GM12878 (cell line): ENCODE measurements at regions not wholly inside any gene's neighbourhood (a gene's known extent, or its start where the extent isn't known, plus 50 kb on each side); places are given as distances from the start of the nearest gene placed in this dataset.

ENCODE experiments used
- ATAC-seq: fragments of 200-7000 bp; cut with Tn5 transposase; 3 replicates; pipeline ENCODE4 v1.9.1; 2020; ENCODE audit warnings: mild to moderate bottlenecking, moderate library complexity
- BruUV-seq: library from RNA; stranded (reverse); fragments of 400-500 nt; replicated peaks from 2 replicates; lab custom pipeline; 2021; lab: Mats Ljungman, UMichigan
- CTCF ChIA-PET: fragments of 300-600 bp; sonication (Branson Sonifier 250); formaldehyde crosslinking; extraction: SDS; loops from one replicate; lab custom pipeline; 2021; ENCODE audit warnings: inconsistent platforms; lab: Yijun Ruan, JAX
- POLR2A ChIA-PET: fragments of 350-600 bp; formaldehyde crosslinking; extraction: SDS; loops from one replicate; lab custom pipeline; 2021; ENCODE audit warnings: inconsistent platforms; lab: Charles Lee
- RAD21 ChIA-PET: fragments of 300-600 bp; sonication (Branson Sonifier 250); formaldehyde crosslinking; loops from one replicate; lab custom pipeline; 2023; ENCODE audit warnings: antibody characterized with exemption; ENCODE audit not compliant: unreplicated experiment; lab: Charles Lee
- SMC1A ChIA-PET: fragments of 300-600 bp; sonication (Branson Sonifier 250); formaldehyde crosslinking; loops from one replicate; lab custom pipeline; 2023; ENCODE audit not compliant: unreplicated experiment, uncharacterized antibody; lab: Charles Lee
- DNase-seq: peaks from one replicate; pipeline ENCODE4 v3.0.0-alpha.2; 2011; ENCODE audit warnings: low read depth, low spot score
- FAIRE-seq: peaks from 3 replicates; lab custom pipeline; 2011; peaks lifted over from hg19 to GRCh38; lab: Jason Lieb, UNC
- H2AFZ ChIP-seq: 2 replicates; pipeline ENCODE4 v1.6.0; 2011; ENCODE audit warnings: low read depth, low read length, control low read depth; ENCODE audit not compliant: control insufficient read depth
- H3K27ac ChIP-seq: 2 replicates; pipeline ENCODE4 v1.5.1; 2011; ENCODE audit warnings: control low read depth; ENCODE audit not compliant: control insufficient read depth, insufficient read depth
- H3K27me3 ChIP-seq, 2 experiments: replicated peaks in 1 of 2; 2 replicates each; pipeline versions ENCODE4 v1.6.0 to v1.6.1; 2011; ENCODE audit warnings: low read length in 1 of 2; ENCODE audit not compliant: control insufficient read depth in 2 of 2, insufficient read depth in 2 of 2
- H3K36me3 ChIP-seq, 2 experiments: 2 replicates each; pipeline ENCODE4 v1.5.1; 2011; ENCODE audit warnings: low read length in 1 of 2; ENCODE audit not compliant: control insufficient read depth in 2 of 2, insufficient read depth in 2 of 2
- H3K4me1 ChIP-seq: 2 replicates; pipeline ENCODE4 v1.6.1; 2011; ENCODE audit warnings: mild to moderate bottlenecking, low read length, moderate library complexity, mixed read lengths; ENCODE audit not compliant: control insufficient read depth, insufficient read depth
- H3K4me2 ChIP-seq: 2 replicates; pipeline ENCODE4 v1.6.0; 2011; ENCODE audit warnings: control low read depth; ENCODE audit not compliant: control insufficient read depth, insufficient read depth
- H3K4me3 ChIP-seq: fragments of 200-600 bp; sonication (generic); 2 replicates; pipeline ENCODE4 v1.5.1; 2016
- H3K79me2 ChIP-seq: 2 replicates; pipeline ENCODE4 v1.6.0; 2011; ENCODE audit warnings: low read length; ENCODE audit not compliant: control insufficient read depth, insufficient read depth
- H3K9ac ChIP-seq: 2 replicates; pipeline ENCODE4 v1.8.0; 2011; ENCODE audit warnings: low read length, control low read depth, mixed read lengths; ENCODE audit not compliant: control insufficient read depth, insufficient read depth
- H3K9me3 ChIP-seq: replicated peaks from 3 replicates; pipeline ENCODE4 v1.5.1; 2011; ENCODE audit warnings: mild to moderate bottlenecking, low read length; ENCODE audit not compliant: control insufficient read depth, insufficient read depth
- H4K20me1 ChIP-seq: 2 replicates; pipeline ENCODE4 v1.6.0; 2011; ENCODE audit not compliant: control insufficient read depth, insufficient read depth
- BCLAF1 ChIP-seq: fragments of 450-650 bp; IDR thresholded peaks from 2 replicates; pipeline ENCODE4 v1.6.1; 2017; ENCODE audit warnings: antibody characterized with exemption, mild to moderate bottlenecking, moderate library complexity
- HDAC6 ChIP-seq: fragments of 200-600 bp; sonication (generic); IDR thresholded peaks from one replicate; pipeline ENCODE4 v1.8.0; 2017; ENCODE audit warnings: antibody characterized with exemption; ENCODE audit not compliant: unreplicated experiment
- IKZF1 ChIP-seq: fragments of 450-650 bp; conservative IDR thresholded peaks from 2 replicates; pipeline ENCODE4 v1.6.1; 2017; ENCODE audit warnings: antibody characterized with exemption, mild to moderate bottlenecking
- JUNB ChIP-seq: IDR thresholded peaks from 2 replicates; pipeline ENCODE4 v1.6.1; 2016; ENCODE audit warnings: antibody characterized with exemption, mild to moderate bottlenecking
- MTA3 ChIP-seq: IDR thresholded peaks from 2 replicates; pipeline ENCODE4 v1.6.1; 2012; ENCODE audit warnings: low read length, inconsistent platforms, borderline replicate concordance
- RFX5 ChIP-seq: IDR thresholded peaks from 2 replicates; pipeline ENCODE4 v1.6.1; 2011; ENCODE audit warnings: low read depth, low read length, improper control_type of control experiment
- SP1 ChIP-seq: IDR thresholded peaks from one replicate; pipeline ENCODE4 v1.6.1; 2011; ENCODE audit warnings: low read depth, low read length
- SRF ChIP-seq, 2 experiments: IDR thresholded peaks; 2 replicates each; pipeline ENCODE4 v1.6.1; 2011; ENCODE audit warnings: low read depth in 2 of 2, low read length in 2 of 2, mild to moderate bottlenecking in 1 of 2, moderate library complexity in 1 of 2
- ZBED1 ChIP-seq: IDR thresholded peaks from 2 replicates; pipeline ENCODE4 v1.6.1; 2016; ENCODE audit warnings: borderline replicate concordance
- ZBTB11 ChIP-seq: fragments of 450-650 bp; formaldehyde crosslinking; IDR thresholded peaks from 2 replicates; pipeline ENCODE4 v1.5.0; 2022; ENCODE audit warnings: mild to moderate bottlenecking, missing genetic modification characterization
- ZNF384 ChIP-seq: IDR thresholded peaks from 2 replicates; pipeline ENCODE4 v1.6.1; 2012; ENCODE audit warnings: low read depth, mild to moderate bottlenecking, low read length, improper control_type of control experiment, borderline replicate concordance
- ZSCAN29 ChIP-seq: fragments of 450-650 bp; IDR thresholded peaks from 2 replicates; pipeline ENCODE4 v1.6.1; 2017; ENCODE audit warnings: mild to moderate bottlenecking, moderate library complexity
- WGBS: methylation state at CpG from one replicate; pipeline ENCODE4 v1.1.6; 2016; ENCODE audit warnings: low lambda C conversion rate; ENCODE audit not compliant: insufficient replicate concordance, insufficient coverage; ENCODE audit errors: missing lambda C conversion rate; 5-methylcytosine and 5-hydroxymethylcytosine counted together
- in situ Hi-C: fragments of 300-500 bp; cut with MboI; formaldehyde crosslinking; loops from 9 replicates; pipeline ENCODE4 v1.14.3; 2018; ENCODE audit warnings: mixed read lengths
- intact Hi-C: fragments of 100-400 bp; cut with micrococcal nuclease; formaldehyde crosslinking; loops from one replicate; pipeline ENCODE4 v1.14.2; 2022; ENCODE audit not compliant: unreplicated experiment

GRCh38 chr17:72370819-72371218 lies 250.0 kb downstream of the SOX9 start:
- BruUV-seq = no TSS peak

More at GRCh38 chr17:72370819-72371218, 250.0 kb downstream of the SOX9 start:
- in situ Hi-C loops = no loop called here
- 62% methylated on average over 4 of the region's 4 CpGs for WGBS
- Histone ChIP-seq H3K4me3 (no peak overlapping the region), H3K27me3 (no peaks in the 10 kb centered on the region), H3K9me3 (no peaks in the 10 kb centered on the region; the same call in 2 of the 3 replicates), H3K79me2 (no peaks in the 10 kb centered on the region), H3K9ac (no peak overlapping the region), H2AFZ (no peak overlapping the region), H3K4me2 (no peak overlapping the region), H3K36me3 (no peaks in the 10 kb centered on the region), H3K27ac (no peak overlapping the region), H4K20me1 (no peaks in the 10 kb centered on the region), H3K4me1 (no peaks in the 10 kb centered on the region)
- RAD21 ChIA-PET = no interaction called here
- no peak for TF ChIP-seq JUNB
- TF ChIP-seq ZSCAN29 = no peak
- TF ChIP-seq BCLAF1 = no peak
- TF ChIP-seq SP1 = no peak
- no peak for TF ChIP-seq MTA3
- TF ChIP-seq RFX5 = no peak
- TF ChIP-seq ZNF384 = no peak
- TF ChIP-seq ZBED1 = no peak
- TF ChIP-seq IKZF1 = no peak
- TF ChIP-seq SRF (IDR thresholded peaks at IDR 0.05; ENCODE audit: low read depth in 2 of 2, low read length in 2 of 2) = no peak
- no peak for TF ChIP-seq ZBTB11 (CRISPR knock-in tag)
- no peak for TF ChIP-seq HDAC6
- DNase-seq = no peak
- no peak for FAIRE-seq
- POLR2A ChIA-PET = no interaction called here
- CTCF ChIA-PET = no interaction called here
- SMC1A ChIA-PET = interaction anchor here (1.1 kb wide), 2 partner anchors 10 to 13 kb away, joined by 3 to 4 read pairs; no protein-coding TSS in a partner anchor
- intact Hi-C loops = no loop called here
- no peak for ATAC-seq
